ENCODE measurements at regions not wholly inside any gene's neighbourhood (a gene's known extent, or its start where the extent isn't known, plus 50 kb on each side); places are given as distances from the start of the nearest gene placed in this dataset.

GRCh38 chr16:26651884-26652283 lies 414.8 kb upstream of the C16orf82 start:
- DNase-seq (ENCODE audit: low read depth): no peak

GRCh38 chr16:26658486-26658885 lies 408.2 kb upstream of the C16orf82 start:
- DNase-seq (ENCODE audit: low read depth): no peak

- no peak for DNase-seq (ENCODE audit: low read depth)
These were observed 407.8 kb upstream of the C16orf82 start for GRCh38 chr16:26658915-26659314.

- no peak for DNase-seq (ENCODE audit: low read depth)
These were observed 402.6 kb upstream of the C16orf82 start for GRCh38 chr16:26664086-26664485.

GRCh38 chr16:26665166-26665939 lies 401.4 kb upstream of the C16orf82 start:
- DNase-seq (ENCODE audit: low read depth): no peak

- DNase-seq (ENCODE audit: low read depth): no peak
These were observed 400.2 kb upstream of the C16orf82 start for GRCh38 chr16:26666486-26666885.

- no peak for DNase-seq (ENCODE audit: low read depth)
These were observed 399.4 kb upstream of the C16orf82 start for GRCh38 chr16:26667307-26667706.

GRCh38 chr16:26668026-26668425 lies 398.7 kb upstream of the C16orf82 start:
- no peak for DNase-seq (ENCODE audit: low read depth)

- no peak for DNase-seq (ENCODE audit: low read depth)
These were observed 394.5 kb upstream of the C16orf82 start for GRCh38 chr16:26672206-26672605.

GRCh38 chr16:26673011-26673410 lies 393.7 kb upstream of the C16orf82 start:
- no peak for DNase-seq (ENCODE audit: low read depth)

- no peak for DNase-seq (ENCODE audit: low read depth)
These were observed 386.1 kb upstream of the C16orf82 start for GRCh38 chr16:26680671-26681070.

- DNase-seq (ENCODE audit: low read depth): no peak
These were observed 378.6 kb upstream of the C16orf82 start for GRCh38 chr16:26688105-26688504.

- no peak for DNase-seq (ENCODE audit: low read depth)
These were observed 378.0 kb upstream of the C16orf82 start for GRCh38 chr16:26688699-26689098.

GRCh38 chr16:26692658-26693057 lies 374.1 kb upstream of the C16orf82 start:
- DNase-seq (ENCODE audit: low read depth): no peak

GRCh38 chr16:26697807-26698206 lies 368.9 kb upstream of the C16orf82 start:
- no peak for DNase-seq (ENCODE audit: low read depth)

GRCh38 chr16:26700250-26700649 lies 366.5 kb upstream of the C16orf82 start:
- DNase-seq (ENCODE audit: low read depth): no peak

- DNase-seq (ENCODE audit: low read depth): no peak
These were observed 365.4 kb upstream of the C16orf82 start for GRCh38 chr16:26701243-26701886.

- DNase-seq (ENCODE audit: low read depth): no peak
These were observed 361.4 kb upstream of the C16orf82 start for GRCh38 chr16:26705346-26705745.

- DNase-seq (ENCODE audit: low read depth): no peak
These were observed 358.3 kb upstream of the C16orf82 start for GRCh38 chr16:26708428-26708827.

GRCh38 chr16:26709175-26709574 lies 357.6 kb upstream of the C16orf82 start:
- DNase-seq (ENCODE audit: low read depth): no peak

GRCh38 chr16:26709754-26710153 lies 357.0 kb upstream of the C16orf82 start:
- DNase-seq (ENCODE audit: low read depth): no peak

- no peak for DNase-seq (ENCODE audit: low read depth)
These were observed 356.3 kb upstream of the C16orf82 start for GRCh38 chr16:26710450-26710849.

- no peak for DNase-seq (ENCODE audit: low read depth)
These were observed 353.9 kb upstream of the C16orf82 start for GRCh38 chr16:26712876-26713275.

- DNase-seq (ENCODE audit: low read depth): no peak
These were observed 350.8 kb upstream of the C16orf82 start for GRCh38 chr16:26715969-26716368.

Data from HS-5 (cell line).